ENCODE measurements at regions not wholly inside any gene's neighbourhood (a gene's known extent, or its start where the extent isn't known, plus 50 kb on each side); places are given as distances from the start of the nearest gene placed in this dataset.

DNA sequence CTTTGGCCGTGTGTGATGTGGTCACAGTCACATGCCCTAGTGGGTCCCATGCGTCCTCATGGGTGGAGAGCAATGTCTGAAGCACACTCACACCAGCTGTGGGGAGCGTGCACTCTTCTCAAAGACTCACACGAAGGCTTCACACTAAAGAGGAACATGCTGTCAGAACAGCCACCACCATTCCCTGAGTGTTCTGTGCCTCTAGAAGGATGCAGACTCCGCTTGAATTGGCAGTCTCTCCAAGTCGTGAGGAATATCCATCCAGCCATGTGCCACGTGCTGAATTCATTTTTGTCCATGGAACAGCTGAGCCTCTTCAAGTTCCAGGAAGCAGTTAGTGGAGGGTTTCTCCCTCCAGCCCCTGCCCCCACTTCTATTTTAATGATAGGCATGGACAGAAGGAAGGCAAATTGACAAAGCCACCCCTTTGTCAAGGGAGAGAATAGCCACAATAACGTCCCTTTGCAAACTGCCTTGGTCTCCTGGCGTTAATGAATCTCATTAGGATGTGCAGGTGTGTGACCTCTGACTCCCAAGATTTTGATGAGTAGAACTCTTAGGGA lies 464.3 kb upstream of the ID2 start:
- POLR2A ChIA-PET: no interaction called here

DNA sequence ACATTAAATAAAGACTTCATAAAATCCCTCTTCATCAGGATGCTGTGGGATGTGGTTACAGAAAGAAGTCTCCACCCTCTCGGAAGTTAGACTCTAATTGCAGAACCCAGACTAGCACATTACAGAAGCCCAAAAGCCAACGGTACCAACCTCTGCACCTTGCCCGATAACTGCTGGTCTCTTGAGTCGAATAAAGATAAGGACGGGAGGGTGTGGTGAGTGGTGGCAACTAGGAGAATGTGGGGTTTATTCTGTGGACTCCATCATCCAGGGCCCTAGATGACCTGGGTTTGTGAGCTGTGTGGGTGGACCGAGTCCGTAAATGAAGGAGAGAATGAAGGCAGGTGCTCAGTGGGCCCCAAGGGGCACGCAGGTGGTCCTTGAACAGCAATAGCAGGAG lies 462.8 kb upstream of the ID2 start:
- ChIA-PET CTCF (interaction anchor here (1.1 kb wide), 1 partner anchor 15 kb away, joined by 3 read pairs; no protein-coding TSS in a partner anchor), POLR2A (no interaction called here)
- no peak for DNase-seq (ENCODE audit: extremely low spot score)
- TF ChIP-seq, protein P1, sequence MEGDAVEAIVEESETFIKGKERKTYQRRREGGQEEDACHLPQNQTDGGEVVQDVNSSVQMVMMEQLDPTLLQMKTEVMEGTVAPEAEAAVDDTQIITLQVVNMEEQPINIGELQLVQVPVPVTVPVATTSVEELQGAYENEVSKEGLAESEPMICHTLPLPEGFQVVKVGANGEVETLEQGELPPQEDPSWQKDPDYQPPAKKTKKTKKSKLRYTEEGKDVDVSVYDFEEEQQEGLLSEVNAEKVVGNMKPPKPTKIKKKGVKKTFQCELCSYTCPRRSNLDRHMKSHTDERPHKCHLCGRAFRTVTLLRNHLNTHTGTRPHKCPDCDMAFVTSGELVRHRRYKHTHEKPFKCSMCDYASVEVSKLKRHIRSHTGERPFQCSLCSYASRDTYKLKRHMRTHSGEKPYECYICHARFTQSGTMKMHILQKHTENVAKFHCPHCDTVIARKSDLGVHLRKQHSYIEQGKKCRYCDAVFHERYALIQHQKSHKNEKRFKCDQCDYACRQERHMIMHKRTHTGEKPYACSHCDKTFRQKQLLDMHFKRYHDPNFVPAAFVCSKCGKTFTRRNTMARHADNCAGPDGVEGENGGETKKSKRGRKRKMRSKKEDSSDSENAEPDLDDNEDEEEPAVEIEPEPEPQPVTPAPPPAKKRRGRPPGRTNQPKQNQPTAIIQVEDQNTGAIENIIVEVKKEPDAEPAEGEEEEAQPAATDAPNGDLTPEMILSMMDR (IDR thresholded peaks at IDR 0.05; ENCODE audit: control extremely low read depth, extremely low read depth, low read depth, missing control alignments): no peak

More for the DNA sequence above, 464.3 kb upstream of the ID2 start:
- TF ChIP-seq, protein P1 (IDR thresholded peaks at IDR 0.05; ENCODE audit: control extremely low read depth, extremely low read depth, low read depth, missing control alignments): no peak
- no peak for DNase-seq (ENCODE audit: extremely low spot score)
- CTCF ChIA-PET: no interaction called here

DNA sequence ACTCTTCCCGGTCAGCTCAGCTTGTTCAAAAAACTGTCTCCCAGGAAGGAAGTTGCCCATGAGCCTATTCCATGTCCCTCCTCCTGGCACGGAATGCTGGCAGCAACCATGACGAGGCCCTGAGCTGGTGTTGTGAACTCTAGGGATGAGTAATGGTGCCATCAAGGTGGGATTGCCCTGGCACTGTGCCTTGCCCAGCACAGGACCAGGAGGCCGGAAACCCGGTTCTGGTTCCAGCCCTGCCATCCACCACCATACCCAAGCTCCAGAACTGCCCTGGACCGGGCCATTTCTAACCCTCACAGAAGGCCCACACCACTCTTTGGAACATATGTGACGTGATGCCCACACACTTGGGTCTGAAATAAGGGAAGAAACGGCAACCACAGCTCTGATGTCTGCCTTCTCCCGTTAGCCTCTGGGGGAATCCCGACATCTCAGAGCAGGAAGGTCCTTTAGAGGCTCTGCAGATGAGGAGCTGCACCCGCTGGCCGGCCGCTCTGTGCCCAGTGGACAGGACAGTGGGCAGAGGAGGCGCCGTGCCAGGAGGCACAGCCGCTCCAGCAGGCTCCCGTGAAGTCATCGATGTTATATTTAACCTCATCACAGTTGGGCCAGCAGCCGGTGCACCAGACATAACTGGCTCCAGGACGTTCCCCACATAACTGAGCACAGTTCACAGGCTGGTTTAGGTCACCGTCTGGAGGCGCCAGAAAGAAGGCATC lies 462.1 kb upstream of the ID2 start:
- ChIA-PET CTCF (interaction anchor here (1.1 to 1.5 kb wide), 3 partner anchors 10 to 15 kb away, joined by 3 to 4 read pairs (median 3); no protein-coding TSS in a partner anchor), POLR2A (no interaction called here)
- DNase-seq (ENCODE audit: extremely low spot score): no peak
- TF ChIP-seq, protein P1 (IDR thresholded peaks at IDR 0.05; ENCODE audit: control extremely low read depth, extremely low read depth, low read depth, missing control alignments): no peak

DNA sequence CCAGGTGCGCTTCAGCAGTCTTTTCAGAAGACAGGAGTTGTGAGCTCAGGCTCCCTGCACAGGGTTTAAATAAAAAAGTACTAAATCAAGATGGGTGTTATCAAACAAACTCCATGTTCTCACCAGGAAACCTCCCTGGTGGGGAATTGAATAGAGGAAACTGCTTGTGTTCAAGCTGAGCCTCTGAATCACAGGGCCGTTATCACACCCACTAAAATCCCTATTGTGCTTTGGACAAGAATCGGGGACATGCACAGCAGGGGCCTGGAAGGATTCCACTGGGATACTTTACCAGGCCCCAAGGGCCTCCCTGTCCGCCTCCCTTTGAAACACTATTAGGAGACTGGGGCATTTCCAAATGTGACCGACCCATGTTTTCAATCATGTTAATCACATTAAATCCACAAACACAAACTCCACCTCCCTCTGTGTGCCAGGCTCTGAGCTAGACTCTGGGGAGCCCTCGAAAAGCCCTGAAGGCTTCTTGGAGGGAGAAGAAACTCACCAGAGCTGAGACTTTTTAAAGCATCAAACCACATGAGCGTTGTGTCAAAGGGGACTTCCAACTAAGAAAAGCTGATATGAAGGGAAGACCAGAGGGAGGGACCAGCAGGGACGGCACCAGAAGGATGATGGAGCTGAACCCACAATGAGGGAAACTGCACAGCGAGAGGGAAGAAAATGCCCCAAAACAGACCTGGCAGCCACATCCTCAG lies 458.7 kb upstream of the ID2 start:
- CTCF ChIA-PET: interaction anchor here (1.0 kb wide), 1 partner anchor 16 kb away, joined by 3 read pairs; no protein-coding TSS in a partner anchor
- DNase-seq (ENCODE audit: extremely low spot score): no peak
- POLR2A ChIA-PET: no interaction called here
- TF ChIP-seq, protein P1 (IDR thresholded peaks at IDR 0.05; ENCODE audit: control extremely low read depth, extremely low read depth, low read depth, missing control alignments): no peak

DNA sequence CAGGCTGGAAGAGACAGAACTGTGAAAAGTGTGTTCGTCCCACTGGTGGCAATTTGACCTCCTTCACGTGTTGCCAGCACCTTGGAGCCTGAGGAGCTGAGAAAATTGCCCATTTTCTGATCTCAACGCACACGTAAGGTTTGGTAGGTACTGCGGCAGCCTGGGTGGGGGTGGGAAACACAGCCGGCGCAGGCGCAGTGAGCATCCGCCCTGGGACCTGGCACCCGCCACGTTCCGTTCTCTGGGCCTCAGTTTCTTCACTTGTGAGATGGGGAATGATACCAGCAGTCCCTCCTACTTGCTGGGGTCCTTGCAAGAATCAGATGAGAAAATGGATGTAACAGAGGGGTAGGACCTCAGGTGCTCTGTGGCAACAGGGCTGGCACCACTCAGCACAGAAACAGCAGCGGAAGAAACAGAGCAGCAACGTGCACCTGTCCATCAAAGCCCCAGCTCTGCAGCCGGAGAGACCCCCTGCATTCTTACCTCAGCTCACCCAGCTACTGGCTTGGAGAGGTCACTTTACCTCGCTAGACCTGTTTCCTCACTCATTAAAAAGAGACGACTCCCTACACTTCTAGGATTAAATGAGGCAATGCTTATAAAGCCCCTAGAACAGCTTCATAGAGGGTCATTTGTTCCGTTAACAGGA lies 458.0 kb upstream of the ID2 start:
- ChIA-PET CTCF (interaction anchor here (1.0 to 1.6 kb wide), 2 partner anchors 10 to 15 kb away, joined by 3 read pairs; no protein-coding TSS in a partner anchor), POLR2A (no interaction called here)
- no peak for DNase-seq (ENCODE audit: extremely low spot score)
- TF ChIP-seq, protein P1 (IDR thresholded peaks at IDR 0.05; ENCODE audit: control extremely low read depth, extremely low read depth, low read depth, missing control alignments): no peak
